Vagina (tissue), 2 donors: ENCODE measurements at regions not wholly inside any gene's neighbourhood (a gene's known extent, or its start where the extent isn't known, plus 50 kb on each side); places are given as distances from the start of the nearest gene placed in this dataset.

ENCODE experiments used
- POLR2A ChIP-seq, 2 donors: fragments of 450-650 bp; IDR thresholded peaks; one replicate each; pipeline ENCODE4 v1.6.1; 2017; ENCODE audit warnings: antibody characterized with exemption in 2 of 2, mild to moderate bottlenecking in 2 of 2, moderate library complexity in 2 of 2
- POLR2AphosphoS5 ChIP-seq, 2 donors: sonication (generic); formaldehyde crosslinking; IDR thresholded peaks; one replicate each; pipeline ENCODE4 v1.9.0; 2017; ENCODE audit warnings: antibody characterized with exemption in 2 of 2, mild to moderate bottlenecking in 2 of 2, low read depth in 1 of 2; ENCODE audit not compliant: insufficient read depth in 1 of 2
- TF ChIP-seq, protein P1 (sequence below), 3 experiments: fragments of 450-650 bp in 2 of 3; fragments of 200-600 bp in 1 of 3; sonication (generic) in 1 of 3; IDR thresholded peaks; one replicate each; pipeline ENCODE4 v1.5.1; 2017 to 2019; ENCODE audit warnings: antibody characterized with exemption in 3 of 3, mild to moderate bottlenecking in 2 of 3, moderate library complexity in 2 of 3

DNA sequence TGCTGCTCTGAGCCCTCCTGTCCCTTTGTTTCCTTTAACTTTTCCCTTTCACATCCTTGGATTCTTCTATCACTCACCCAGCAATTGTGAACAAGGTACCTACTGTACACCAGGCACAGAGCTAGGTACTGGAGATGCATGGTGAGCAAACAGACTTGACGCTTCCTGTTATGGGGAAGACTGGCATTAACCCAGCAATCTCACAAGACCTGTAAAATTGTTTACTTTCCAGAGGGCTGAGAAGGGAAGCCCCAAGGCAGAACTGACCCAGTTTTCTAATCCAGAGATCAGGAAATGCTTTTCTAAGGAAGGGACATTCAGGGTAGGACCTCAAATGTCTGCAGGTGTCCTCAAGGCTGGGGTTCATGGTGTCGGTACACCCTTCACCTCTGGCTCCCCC is 171.6 kb upstream of the KAZN start:
- TF ChIP-seq, protein P1, sequence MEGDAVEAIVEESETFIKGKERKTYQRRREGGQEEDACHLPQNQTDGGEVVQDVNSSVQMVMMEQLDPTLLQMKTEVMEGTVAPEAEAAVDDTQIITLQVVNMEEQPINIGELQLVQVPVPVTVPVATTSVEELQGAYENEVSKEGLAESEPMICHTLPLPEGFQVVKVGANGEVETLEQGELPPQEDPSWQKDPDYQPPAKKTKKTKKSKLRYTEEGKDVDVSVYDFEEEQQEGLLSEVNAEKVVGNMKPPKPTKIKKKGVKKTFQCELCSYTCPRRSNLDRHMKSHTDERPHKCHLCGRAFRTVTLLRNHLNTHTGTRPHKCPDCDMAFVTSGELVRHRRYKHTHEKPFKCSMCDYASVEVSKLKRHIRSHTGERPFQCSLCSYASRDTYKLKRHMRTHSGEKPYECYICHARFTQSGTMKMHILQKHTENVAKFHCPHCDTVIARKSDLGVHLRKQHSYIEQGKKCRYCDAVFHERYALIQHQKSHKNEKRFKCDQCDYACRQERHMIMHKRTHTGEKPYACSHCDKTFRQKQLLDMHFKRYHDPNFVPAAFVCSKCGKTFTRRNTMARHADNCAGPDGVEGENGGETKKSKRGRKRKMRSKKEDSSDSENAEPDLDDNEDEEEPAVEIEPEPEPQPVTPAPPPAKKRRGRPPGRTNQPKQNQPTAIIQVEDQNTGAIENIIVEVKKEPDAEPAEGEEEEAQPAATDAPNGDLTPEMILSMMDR (IDR thresholded peaks at IDR 0.05) = no peak
- TF ChIP-seq POLR2A (IDR thresholded peaks at IDR 0.05) = no peak
- TF ChIP-seq POLR2AphosphoS5 (IDR thresholded peaks at IDR 0.05; ENCODE audit: insufficient read depth in 1 of 2, low read depth in 1 of 2) = no peak
